Mammary epithelial cell (primary cell): ENCODE measurements at regions not wholly inside any gene's neighbourhood (a gene's known extent, or its start where the extent isn't known, plus 50 kb on each side); places are given as distances from the start of the nearest gene placed in this dataset.

ENCODE experiments used
- CTCF ChIP-seq, 2 donors: IDR thresholded peaks in 1 of 2; conservative IDR thresholded peaks in 1 of 2; 2 replicates each; pipeline ENCODE4 v1.5.1; 2011 to 2012; ENCODE audit warnings: inconsistent platforms in 2 of 2, low read length in 2 of 2, mild to moderate bottlenecking in 2 of 2, control low read depth in 1 of 2, low read depth in 1 of 2; ENCODE audit not compliant: insufficient read depth in 1 of 2; ENCODE audit errors: extremely low read depth in 1 of 2
- EZH2 ChIP-seq: IDR thresholded peaks from 2 replicates; pipeline ENCODE4 v1.6.1; 2012; ENCODE audit warnings: low read length, inconsistent platforms, borderline replicate concordance

- TF ChIP-seq EZH2 (no peak), CTCF (conservative IDR thresholded peaks at IDR 0.05 in 1 of 2, IDR thresholded peaks at IDR 0.05 in 1 of 2; ENCODE audit: extremely low read depth in 1 of 2, insufficient read depth in 1 of 2, low read depth in 1 of 2, low read length in 2 of 2) (no peak)
Measured at GRCh38 chr1:65719391-65719790, 73.3 kb upstream of the PDE4B start.
